HEK293 (cell line): ENCODE measurements at regions not wholly inside any gene's neighbourhood (a gene's known extent, or its start where the extent isn't known, plus 50 kb on each side); places are given as distances from the start of the nearest gene placed in this dataset.

Experiments used
- CTCF ChIA-PET: fragments of 350-600 bp; formaldehyde crosslinking; extraction: SDS; loops from one replicate; lab custom pipeline; 2021; ENCODE audit warnings: antibody characterized with exemption; lab: Yijun Ruan, JAX
- POLR2A ChIA-PET: fragments of 300-600 bp; formaldehyde crosslinking; extraction: SDS; loops from one replicate; lab custom pipeline; 2020; ENCODE audit warnings: antibody characterized with exemption, inconsistent platforms; lab: Yijun Ruan, JAX
- H3K27ac ChIP-seq: fragments of 200-500 bp; sonication (Bioruptor generic); 2 replicates; pipeline ENCODE4 v1.5.1; 2014; ENCODE audit warnings: low read depth, low read length, control low read depth, inconsistent platforms; ENCODE audit errors: extremely low read depth
- H3K36me3 ChIP-seq, 2 experiments: fragments of 200-500 bp in 1 of 2; sonication (Bioruptor generic) in 1 of 2; 1 replicate in 1 of 2; 2 replicates in 1 of 2; pipeline ENCODE4 v1.5.1; 2014 to 2017; ENCODE audit warnings: inconsistent platforms in 2 of 2, low read length in 2 of 2; ENCODE audit not compliant: control insufficient read depth in 2 of 2, insufficient read depth in 1 of 2
- H3K4me1 ChIP-seq: fragments of 200-500 bp; sonication (Bioruptor generic); 2 replicates; pipeline ENCODE4 v1.5.1; 2014; ENCODE audit warnings: mild to moderate bottlenecking, low read length, inconsistent platforms; ENCODE audit not compliant: control insufficient read depth, insufficient read depth
- H3K4me3 ChIP-seq: 2 replicates; pipeline ENCODE4 v1.5.1; 2011; ENCODE audit warnings: low read depth, mild to moderate bottlenecking, control low read depth, low read length, moderate library complexity
- H3K9me3 ChIP-seq: fragments of 200-500 bp; sonication (Bioruptor generic); 2 replicates; pipeline ENCODE4 v1.5.1; 2014; ENCODE audit warnings: low read depth, low read length, inconsistent platforms; ENCODE audit not compliant: control insufficient read depth, insufficient read depth
- HIC1 ChIP-seq: fragments of 450-650 bp; formaldehyde crosslinking; IDR thresholded peaks from 2 replicates; pipeline ENCODE4 v1.5.1; 2016; ENCODE audit warnings: missing biosample characterization, missing genetic modification characterization
- SCRT2 ChIP-seq: fragments of 450-650 bp; formaldehyde crosslinking; IDR thresholded peaks from 2 replicates; pipeline ENCODE4 v1.5.1; 2016; ENCODE audit warnings: missing biosample characterization, missing genetic modification characterization
- TCF7L2 ChIP-seq: IDR thresholded peaks from 2 replicates; pipeline ENCODE4 v1.6.1; 2011; ENCODE audit warnings: low read depth, mild to moderate bottlenecking, inconsistent platforms, low read length, moderate library complexity, borderline replicate concordance
- ZEB2 ChIP-seq: fragments of 450-650 bp; formaldehyde crosslinking; IDR thresholded peaks from 2 replicates; pipeline ENCODE4 v1.5.1; 2016; ENCODE audit warnings: missing biosample characterization, missing genetic modification characterization
- ZNF121 ChIP-seq: fragments of 450-650 bp; formaldehyde crosslinking; IDR thresholded peaks from 2 replicates; pipeline ENCODE4 v1.5.1; 2016; ENCODE audit warnings: missing biosample characterization, missing genetic modification characterization
- ZNF169 ChIP-seq: fragments of 450-650 bp; formaldehyde crosslinking; IDR thresholded peaks from 2 replicates; pipeline ENCODE4 v1.5.1; 2016; ENCODE audit warnings: missing biosample characterization, missing genetic modification characterization
- ZNF248 ChIP-seq: fragments of 450-650 bp; formaldehyde crosslinking; IDR thresholded peaks from 2 replicates; pipeline ENCODE4 v1.5.1; 2017; ENCODE audit warnings: missing biosample characterization, missing genetic modification characterization
- ZNF366 ChIP-seq: fragments of 450-650 bp; formaldehyde crosslinking; conservative IDR thresholded peaks from 2 replicates; pipeline ENCODE4 v1.5.1; 2016; ENCODE audit warnings: missing biosample characterization, missing genetic modification characterization
- ZNF501 ChIP-seq: fragments of 450-650 bp; formaldehyde crosslinking; IDR thresholded peaks from 2 replicates; pipeline ENCODE4 v1.5.1; 2016; ENCODE audit warnings: missing biosample characterization, missing genetic modification characterization
- ZNF529 ChIP-seq: fragments of 450-650 bp; formaldehyde crosslinking; IDR thresholded peaks from 2 replicates; pipeline ENCODE4 v1.5.1; 2017; ENCODE audit warnings: missing genetic modification characterization, missing biosample characterization; ENCODE audit not compliant: insufficient replicate concordance
- ZNF629 ChIP-seq: fragments of 450-650 bp; formaldehyde crosslinking; IDR thresholded peaks from 2 replicates; pipeline ENCODE4 v1.5.1; 2017; ENCODE audit warnings: missing biosample characterization, missing genetic modification characterization
- ZNF692 ChIP-seq: fragments of 450-650 bp; formaldehyde crosslinking; IDR thresholded peaks from 2 replicates; pipeline ENCODE4 v1.5.1; 2016; ENCODE audit warnings: missing biosample characterization, missing genetic modification characterization
- ZNF701 ChIP-seq: fragments of 450-650 bp; formaldehyde crosslinking; IDR thresholded peaks from 2 replicates; pipeline ENCODE4 v1.5.1; 2016; ENCODE audit warnings: missing biosample characterization, missing genetic modification characterization
- ZNF843 ChIP-seq: fragments of 450-650 bp; formaldehyde crosslinking; IDR thresholded peaks from 2 replicates; pipeline ENCODE4 v1.5.1; 2016; ENCODE audit warnings: missing biosample characterization, missing genetic modification characterization
- ZXDB ChIP-seq: fragments of 450-650 bp; formaldehyde crosslinking; IDR thresholded peaks from 2 replicates; pipeline ENCODE4 v1.5.1; 2016; ENCODE audit warnings: missing biosample characterization, missing genetic modification characterization
- TF ChIP-seq, protein P1 (sequence below): fragments of 450-650 bp; formaldehyde crosslinking; IDR thresholded peaks from 2 replicates; pipeline ENCODE4 v1.5.1; 2016; ENCODE audit warnings: missing biosample characterization, missing genetic modification characterization
- TF ChIP-seq, protein P2 (sequence below): fragments of 450-650 bp; formaldehyde crosslinking; IDR thresholded peaks from 2 replicates; pipeline ENCODE4 v1.5.1; 2017; ENCODE audit warnings: missing biosample characterization, missing genetic modification characterization
- TF ChIP-seq, protein P3 (sequence below): fragments of 450-650 bp; formaldehyde crosslinking; IDR thresholded peaks from 2 replicates; pipeline ENCODE4 v1.5.1; 2017; ENCODE audit warnings: missing biosample characterization, missing genetic modification characterization

- TF ChIP-seq, protein P1, sequence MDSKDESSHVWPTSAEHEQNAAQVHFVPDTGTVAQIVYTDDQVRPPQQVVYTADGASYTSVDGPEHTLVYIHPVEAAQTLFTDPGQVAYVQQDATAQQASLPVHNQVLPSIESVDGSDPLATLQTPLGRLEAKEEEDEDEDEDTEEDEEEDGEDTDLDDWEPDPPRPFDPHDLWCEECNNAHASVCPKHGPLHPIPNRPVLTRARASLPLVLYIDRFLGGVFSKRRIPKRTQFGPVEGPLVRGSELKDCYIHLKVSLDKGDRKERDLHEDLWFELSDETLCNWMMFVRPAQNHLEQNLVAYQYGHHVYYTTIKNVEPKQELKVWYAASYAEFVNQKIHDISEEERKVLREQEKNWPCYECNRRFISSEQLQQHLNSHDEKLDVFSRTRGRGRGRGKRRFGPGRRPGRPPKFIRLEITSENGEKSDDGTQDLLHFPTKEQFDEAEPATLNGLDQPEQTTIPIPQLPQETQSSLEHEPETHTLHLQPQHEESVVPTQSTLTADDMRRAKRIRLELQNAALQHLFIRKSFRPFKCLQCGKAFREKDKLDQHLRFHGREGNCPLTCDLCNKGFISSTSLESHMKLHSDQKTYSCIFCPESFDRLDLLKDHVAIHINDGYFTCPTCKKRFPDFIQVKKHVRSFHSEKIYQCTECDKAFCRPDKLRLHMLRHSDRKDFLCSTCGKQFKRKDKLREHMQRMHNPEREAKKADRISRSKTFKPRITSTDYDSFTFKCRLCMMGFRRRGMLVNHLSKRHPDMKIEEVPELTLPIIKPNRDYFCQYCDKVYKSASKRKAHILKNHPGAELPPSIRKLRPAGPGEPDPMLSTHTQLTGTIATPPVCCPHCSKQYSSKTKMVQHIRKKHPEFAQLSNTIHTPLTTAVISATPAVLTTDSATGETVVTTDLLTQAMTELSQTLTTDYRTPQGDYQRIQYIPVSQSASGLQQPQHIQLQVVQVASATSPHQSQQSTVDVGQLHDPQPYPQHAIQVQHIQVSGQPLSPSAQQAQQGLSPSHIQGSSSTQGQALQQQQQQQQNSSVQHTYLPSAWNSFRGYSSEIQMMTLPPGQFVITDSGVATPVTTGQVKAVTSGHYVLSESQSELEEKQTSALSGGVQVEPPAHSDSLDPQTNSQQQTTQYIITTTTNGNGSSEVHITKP, result peak; percentile 68
- no peak for TF ChIP-seq ZNF169
- peak; percentile 57 for TF ChIP-seq ZNF366 (tag by site-specific recombination)
- TF ChIP-seq ZNF529 (tag by site-specific recombination), result peak; percentile 12
- no peak for TF ChIP-seq ZNF248 (tag by site-specific recombination)
- 0 out of 2 replicates have a peak, but pooled peaks have one; percentile 31 for TF ChIP-seq ZXDB (tag by site-specific recombination)
- no peak for TF ChIP-seq TCF7L2
- TF ChIP-seq ZNF501 (tag by site-specific recombination), result peak; percentile 28; the same call in 1 of the 2 replicates
- TF ChIP-seq ZNF692 (tag by site-specific recombination), result peak; percentile 67; the same call in 1 of the 2 replicates
- 0 out of 2 replicates have a peak, but pooled peaks have one; percentile 39 for TF ChIP-seq ZEB2 (tag by site-specific recombination)
- peak; percentile 42; the same call in 1 of the 2 replicates for TF ChIP-seq SCRT2 (tag by site-specific recombination)
- no peak for TF ChIP-seq ZNF121
- TF ChIP-seq ZNF629 (tag by site-specific recombination), result peak; percentile 72
- TF ChIP-seq, protein P2, sequence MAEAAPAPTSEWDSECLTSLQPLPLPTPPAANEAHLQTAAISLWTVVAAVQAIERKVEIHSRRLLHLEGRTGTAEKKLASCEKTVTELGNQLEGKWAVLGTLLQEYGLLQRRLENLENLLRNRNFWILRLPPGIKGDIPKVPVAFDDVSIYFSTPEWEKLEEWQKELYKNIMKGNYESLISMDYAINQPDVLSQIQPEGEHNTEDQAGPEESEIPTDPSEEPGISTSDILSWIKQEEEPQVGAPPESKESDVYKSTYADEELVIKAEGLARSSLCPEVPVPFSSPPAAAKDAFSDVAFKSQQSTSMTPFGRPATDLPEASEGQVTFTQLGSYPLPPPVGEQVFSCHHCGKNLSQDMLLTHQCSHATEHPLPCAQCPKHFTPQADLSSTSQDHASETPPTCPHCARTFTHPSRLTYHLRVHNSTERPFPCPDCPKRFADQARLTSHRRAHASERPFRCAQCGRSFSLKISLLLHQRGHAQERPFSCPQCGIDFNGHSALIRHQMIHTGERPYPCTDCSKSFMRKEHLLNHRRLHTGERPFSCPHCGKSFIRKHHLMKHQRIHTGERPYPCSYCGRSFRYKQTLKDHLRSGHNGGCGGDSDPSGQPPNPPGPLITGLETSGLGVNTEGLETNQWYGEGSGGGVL (tag by site-specific recombination), result peak; percentile 62
- 0 out of 2 replicates have a peak, but pooled peaks have one; percentile 28 for TF ChIP-seq ZNF843
Observed at GRCh38 chr6:134585517-134585873, 267.6 kb upstream of the SGK1 start (continued).

DNA sequence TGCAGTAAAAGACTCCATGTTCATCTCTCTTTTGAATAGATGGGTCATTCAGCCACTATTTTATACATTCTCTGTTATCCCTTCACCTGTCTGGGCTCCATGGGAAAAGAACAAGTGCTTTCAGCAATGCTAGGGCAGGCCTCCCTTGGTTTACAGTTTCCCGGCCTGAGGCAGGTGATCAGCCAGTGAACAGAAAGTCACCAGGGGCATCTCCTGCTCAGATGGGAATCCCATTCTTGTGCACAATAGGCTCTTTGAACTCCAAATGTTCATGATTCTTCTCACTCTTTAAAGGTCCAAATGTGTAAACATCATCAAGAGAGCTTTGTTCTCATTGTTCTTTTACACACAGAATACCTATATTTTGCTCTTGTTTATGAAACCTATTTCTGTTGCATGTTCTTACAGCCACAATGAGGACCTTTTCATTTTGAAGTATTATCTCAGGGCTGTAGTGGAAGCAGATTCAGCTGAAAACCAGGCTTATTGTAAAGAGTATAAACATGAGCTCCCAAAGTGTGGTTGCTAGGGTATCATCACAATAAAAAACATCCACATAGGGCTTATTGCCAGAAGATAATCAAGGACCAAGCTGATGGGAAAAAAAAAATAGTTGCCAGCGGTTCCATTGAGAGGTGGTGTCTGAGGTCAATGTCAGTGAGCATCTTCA, 267.1 kb upstream of the SGK1 start:
- H3K27ac ChIP-seq, result no peak overlapping the region
- ChIA-PET POLR2A (interaction anchor here (0.8 kb wide), 1 partner anchor 56 kb away, joined by 3 read pairs; no protein-coding TSS in a partner anchor), CTCF (interaction anchor here (0.6 kb wide), 1 partner anchor 319 kb away, joined by 3 read pairs; no protein-coding TSS in a partner anchor)
- H3K4me3 ChIP-seq, result no peak overlapping the region
- H3K9me3 ChIP-seq, result no peaks in the 10 kb centered on the region
- H3K4me1 ChIP-seq, result no peaks in the 10 kb centered on the region; the same call in 1 of the 2 replicates
- no peaks in the 10 kb centered on the region for H3K36me3 ChIP-seq
- TF ChIP-seq HIC1 (tag by site-specific recombination) (no peak), ZNF701 (tag by site-specific recombination) (no peak)
- TF ChIP-seq, protein P3, sequence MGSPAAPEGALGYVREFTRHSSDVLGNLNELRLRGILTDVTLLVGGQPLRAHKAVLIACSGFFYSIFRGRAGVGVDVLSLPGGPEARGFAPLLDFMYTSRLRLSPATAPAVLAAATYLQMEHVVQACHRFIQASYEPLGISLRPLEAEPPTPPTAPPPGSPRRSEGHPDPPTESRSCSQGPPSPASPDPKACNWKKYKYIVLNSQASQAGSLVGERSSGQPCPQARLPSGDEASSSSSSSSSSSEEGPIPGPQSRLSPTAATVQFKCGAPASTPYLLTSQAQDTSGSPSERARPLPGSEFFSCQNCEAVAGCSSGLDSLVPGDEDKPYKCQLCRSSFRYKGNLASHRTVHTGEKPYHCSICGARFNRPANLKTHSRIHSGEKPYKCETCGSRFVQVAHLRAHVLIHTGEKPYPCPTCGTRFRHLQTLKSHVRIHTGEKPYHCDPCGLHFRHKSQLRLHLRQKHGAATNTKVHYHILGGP, result no peak
